ENCODE measurements at regions not wholly inside any gene's neighbourhood (a gene's known extent, or its start where the extent isn't known, plus 50 kb on each side); places are given as distances from the start of the nearest gene placed in this dataset.

GRCh38 chr2:76385943-76386342 lies 675.2 kb upstream of the GCFC2 start:
- H3K27ac ChIP-seq: no peak overlapping the region
- 94 to 100% methylated on average over 1 of the region's 1 CpG for WGBS, 2 donors
- H3K4me3 ChIP-seq (replicated peaks in 1 of 3): no peak overlapping the region
- TF ChIP-seq POLR2A (IDR thresholded peaks at IDR 0.05) (no peak), CTCF (IDR thresholded peaks at IDR 0.05) (no peak)
- H3K4me1 ChIP-seq: no peaks in the 10 kb centered on the region
- no peaks in the 10 kb centered on the region for H3K27me3 ChIP-seq
- no peak for DNase-seq
- intact Hi-C loops (cut with DNase I): no loop called here
- no peaks in the 10 kb centered on the region for H3K9me3 ChIP-seq
- no peaks in the 10 kb centered on the region for H3K36me3 ChIP-seq

- Histone ChIP-seq H3K4me1 (no peaks in the 10 kb centered on the region), H3K27me3 (no peaks in the 10 kb centered on the region), H3K36me3 (no peaks in the 10 kb centered on the region), H3K4me3 (replicated peaks in 1 of 3) (no peak overlapping the region), H3K9me3 (no peaks in the 10 kb centered on the region), H3K27ac (no peak overlapping the region)
- no peak for DNase-seq
- intact Hi-C loops (cut with DNase I): no loop called here
- TF ChIP-seq CTCF (IDR thresholded peaks at IDR 0.05) (no peak), POLR2A (IDR thresholded peaks at IDR 0.05) (no peak)
Observed at GRCh38 chr2:76381624-76382023, 670.9 kb upstream of the GCFC2 start.

GRCh38 chr2:76378140-76378539 lies 667.4 kb upstream of the GCFC2 start:
- no peaks in the 10 kb centered on the region for H3K9me3 ChIP-seq
- no peaks in the 10 kb centered on the region for H3K36me3 ChIP-seq
- H3K4me3 ChIP-seq (replicated peaks in 1 of 3): no peak overlapping the region
- no peak overlapping the region for H3K27ac ChIP-seq
- H3K4me1 ChIP-seq: no peaks in the 10 kb centered on the region
- H3K27me3 ChIP-seq: no peaks in the 10 kb centered on the region
- 94 to 95% methylated on average over 1 of the region's 1 CpG for WGBS, 2 donors
- intact Hi-C loops (cut with DNase I): no loop called here
- DNase-seq: no peak
- TF ChIP-seq CTCF (IDR thresholded peaks at IDR 0.05) (no peak), POLR2A (IDR thresholded peaks at IDR 0.05) (no peak)

GRCh38 chr2:76341439-76341838 lies 630.7 kb upstream of the GCFC2 start:
- no peak for DNase-seq
- TF ChIP-seq CTCF (IDR thresholded peaks at IDR 0.05) (no peak), POLR2A (IDR thresholded peaks at IDR 0.05) (no peak)
- intact Hi-C loops (cut with DNase I): no loop called here

GRCh38 chr2:76332871-76333270 lies 622.2 kb upstream of the GCFC2 start:
- no peak for DNase-seq
- intact Hi-C loops (cut with DNase I): no loop called here
- WGBS, 2 donors: 95% methylated on average over 2 of the region's 2 CpGs
- H3K4me1 ChIP-seq: no peaks in the 10 kb centered on the region
- no peak overlapping the region for H3K4me3 ChIP-seq (replicated peaks in 1 of 3)
- H3K27me3 ChIP-seq: no peaks in the 10 kb centered on the region
- no peaks in the 10 kb centered on the region for H3K9me3 ChIP-seq
- no peak overlapping the region for H3K27ac ChIP-seq
- no peak for TF ChIP-seq POLR2A (IDR thresholded peaks at IDR 0.05)
- no peak for TF ChIP-seq CTCF (IDR thresholded peaks at IDR 0.05)
- H3K36me3 ChIP-seq: no peaks in the 10 kb centered on the region

More at GRCh38 chr2:76341439-76341838, 630.7 kb upstream of the GCFC2 start:
- 72 to 79% methylated on average over 2 of the region's 2 CpGs for WGBS, 2 donors
- Histone ChIP-seq H3K36me3 (no peaks in the 10 kb centered on the region), H3K27me3 (no peaks in the 10 kb centered on the region), H3K4me1 (no peaks in the 10 kb centered on the region), H3K9me3 (no peaks in the 10 kb centered on the region), H3K4me3 (replicated peaks in 1 of 3) (no peak overlapping the region), H3K27ac (no peak overlapping the region)
